GM19328 (cell line): ENCODE measurements at regions not wholly inside any gene's neighbourhood (a gene's known extent, or its start where the extent isn't known, plus 50 kb on each side); places are given as distances from the start of the nearest gene placed in this dataset.

Experiments used
- ATAC-seq: cut with Tn5 transposase; IDR thresholded peaks from one replicate; pipeline ENCODE4 v1.9.1; 2021; ENCODE audit warnings: mild to moderate bottlenecking, moderate library complexity; ENCODE audit not compliant: unreplicated experiment

- no peak for ATAC-seq
Observed at GRCh38 chr6:4308364-4308763, 173.0 kb upstream of the ECI2 start.

- ATAC-seq = no peak
Observed at GRCh38 chr6:4304927-4305455, 169.6 kb upstream of the ECI2 start.

GRCh38 chr6:4303638-4304037 is 168.3 kb upstream of the ECI2 start:
- no peak for ATAC-seq

DNA sequence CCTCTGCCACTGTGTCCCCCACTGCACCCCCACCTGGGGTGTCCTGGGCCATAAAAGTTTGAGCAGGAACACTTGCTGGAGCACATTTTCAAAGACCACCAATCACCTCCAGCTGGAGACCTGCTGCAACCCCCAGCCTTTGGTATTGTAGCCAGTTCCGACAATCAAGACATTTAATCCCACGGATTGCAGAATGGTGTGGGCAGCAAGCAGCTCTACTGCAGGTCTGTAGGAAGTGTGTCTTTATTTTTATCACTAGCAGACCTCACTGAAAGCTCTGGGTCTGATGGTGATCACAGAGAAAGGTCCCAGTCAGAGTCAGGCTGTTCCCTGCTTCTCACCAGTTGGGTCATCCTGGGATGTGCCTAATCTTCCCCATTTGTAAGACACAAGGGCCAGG is 167.1 kb upstream of the ECI2 start:
- ATAC-seq = no peak

GRCh38 chr6:4301871-4302270 is 166.5 kb upstream of the ECI2 start:
- ATAC-seq = no peak

GRCh38 chr6:4300917-4301316 is 165.5 kb upstream of the ECI2 start:
- no peak for ATAC-seq

- ATAC-seq = no peak
Observed at GRCh38 chr6:4299476-4299875, 164.1 kb upstream of the ECI2 start.

GRCh38 chr6:4297348-4297747 is 162.0 kb upstream of the ECI2 start:
- no peak for ATAC-seq

DNA sequence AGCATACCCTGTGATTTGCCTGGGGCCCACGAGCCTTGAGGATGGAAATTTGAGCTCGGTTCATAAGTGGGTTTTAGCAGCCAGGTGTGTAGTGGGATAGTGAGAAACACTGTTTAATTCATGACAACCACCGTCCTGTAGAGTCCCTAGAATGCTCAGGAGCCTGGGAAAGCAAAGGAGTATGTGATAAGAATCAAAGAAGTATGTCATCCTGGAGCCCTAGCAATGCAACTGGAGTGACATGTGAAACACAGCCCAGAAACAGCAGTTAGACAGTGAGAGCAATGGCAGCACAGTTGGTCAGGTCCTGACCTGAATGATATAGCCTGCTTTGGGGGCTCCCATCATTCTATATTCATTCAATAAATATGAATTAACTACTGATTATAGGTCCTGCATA is 161.2 kb upstream of the ECI2 start:
- ATAC-seq = no peak

GRCh38 chr6:4295783-4296155 is 160.4 kb upstream of the ECI2 start:
- ATAC-seq = no peak

GRCh38 chr6:4295058-4295782 is 159.8 kb upstream of the ECI2 start:
- ATAC-seq = no peak

DNA sequence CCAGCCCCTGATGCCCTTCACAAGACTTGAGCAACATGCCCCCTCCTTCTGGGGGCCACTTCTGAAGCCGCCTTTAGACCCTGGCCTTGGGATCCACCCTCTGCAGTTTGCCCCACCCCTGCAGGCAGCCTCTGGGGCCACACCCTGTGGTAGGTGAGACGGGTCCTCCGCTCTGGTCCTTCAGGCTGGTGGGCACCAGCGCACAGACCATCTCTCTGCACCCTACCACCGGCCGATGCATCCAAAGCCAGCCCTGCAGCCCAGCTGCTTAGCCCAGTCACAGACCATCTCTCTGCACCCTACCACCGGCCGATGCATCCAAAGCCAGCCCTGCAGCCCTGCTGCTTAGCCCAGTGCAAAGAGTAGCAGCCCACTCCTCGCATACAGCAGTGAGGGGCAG is 159.3 kb upstream of the ECI2 start:
- ATAC-seq = no peak

- ATAC-seq = no peak
Observed at GRCh38 chr6:4291453-4292403, 156.4 kb upstream of the ECI2 start.

- ATAC-seq = no peak
Observed at GRCh38 chr6:4289770-4290320, 154.5 kb upstream of the ECI2 start.

GRCh38 chr6:4287811-4288244 is 152.5 kb upstream of the ECI2 start:
- ATAC-seq = no peak

DNA sequence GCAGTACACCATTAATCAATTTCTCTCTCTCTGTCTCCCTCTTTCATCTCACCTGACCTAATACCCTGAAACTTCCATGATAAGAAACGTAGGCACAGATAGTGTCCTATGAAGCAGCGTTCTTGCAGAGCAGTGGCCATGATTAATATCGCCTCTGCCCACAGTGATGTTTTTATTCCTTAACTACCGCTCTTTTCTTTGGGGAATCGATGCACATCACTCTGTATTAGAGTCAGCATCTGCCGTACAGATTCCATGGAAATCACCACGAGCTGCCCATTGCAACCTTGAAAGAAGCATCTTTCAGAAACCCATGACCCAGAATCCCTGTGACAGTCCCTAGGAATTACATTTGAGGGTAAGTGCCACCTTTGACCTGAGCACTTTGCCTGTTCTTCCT is 152.0 kb upstream of the ECI2 start:
- no peak for ATAC-seq

- ATAC-seq = no peak
Observed at GRCh38 chr6:4282926-4283325, 147.6 kb upstream of the ECI2 start.

DNA sequence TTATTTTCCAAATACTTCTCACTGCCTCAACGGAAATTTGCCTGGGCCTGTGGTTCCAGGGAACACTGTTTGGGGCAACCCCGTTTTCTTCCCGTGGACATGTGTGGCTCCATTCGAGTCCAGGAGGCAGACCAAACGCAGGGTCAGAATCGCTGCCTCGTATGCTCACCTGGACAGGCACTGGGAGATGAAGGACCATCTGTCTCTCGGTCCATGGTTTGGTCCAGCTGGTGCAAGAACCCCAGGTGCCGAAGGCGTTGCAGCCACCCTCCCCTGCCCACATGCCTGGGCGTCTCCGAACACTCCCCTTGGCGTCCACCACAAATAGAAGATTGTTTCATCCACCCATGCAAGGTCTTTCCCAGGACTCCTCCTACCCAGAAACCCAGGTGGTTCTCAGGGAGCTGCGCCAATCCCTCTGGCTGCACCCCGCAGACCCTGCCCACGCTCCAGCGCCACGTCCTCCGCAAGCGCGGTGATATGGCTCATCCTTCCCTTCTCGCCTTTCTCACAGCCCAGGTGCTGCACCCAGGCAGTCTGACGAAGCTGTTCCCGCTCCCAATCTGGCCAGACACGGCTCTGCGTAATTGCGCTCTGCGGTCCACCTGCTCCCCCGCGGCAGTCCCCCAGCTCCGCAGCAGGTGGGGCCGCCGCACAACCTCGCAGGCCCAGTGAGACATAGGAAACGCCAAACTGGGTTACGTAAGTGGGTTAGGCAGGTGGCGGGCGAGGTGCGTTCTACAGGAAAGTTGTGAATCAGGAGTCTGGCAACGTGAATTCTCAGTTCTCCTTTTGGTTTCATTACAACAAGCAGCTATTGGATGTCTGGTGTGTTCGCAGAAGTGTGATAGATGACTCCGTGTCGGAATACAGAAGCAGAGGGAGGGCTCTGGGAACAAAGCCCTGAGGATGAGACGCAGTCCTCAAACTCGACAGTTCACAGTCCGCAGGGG is 146.2 kb upstream of the ECI2 start:
- ATAC-seq = no peak

GRCh38 chr6:4280707-4281106 is 145.3 kb upstream of the ECI2 start:
- no peak for ATAC-seq

DNA sequence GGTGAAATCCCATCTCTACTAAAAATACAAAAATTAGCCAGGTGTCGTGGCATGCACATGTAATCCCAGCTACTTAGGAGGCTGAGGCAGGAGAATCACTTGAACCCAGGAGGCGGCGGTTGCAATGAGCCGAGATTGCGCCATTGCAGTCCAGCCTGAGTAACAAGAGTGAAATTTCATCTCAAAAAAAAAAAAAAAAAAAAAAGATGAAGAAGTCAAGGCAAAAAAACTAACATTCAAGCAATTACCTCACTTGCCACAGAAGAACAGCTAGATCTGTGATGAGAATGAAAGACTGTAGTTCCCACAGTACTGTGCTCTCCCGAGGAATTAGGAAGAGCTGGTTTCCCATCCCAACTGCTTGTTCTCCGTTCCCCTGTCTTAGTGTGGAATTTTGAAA is 144.7 kb upstream of the ECI2 start:
- ATAC-seq = no peak
